DND-41 (cell line): ENCODE measurements at regions not wholly inside any gene's neighbourhood (a gene's known extent, or its start where the extent isn't known, plus 50 kb on each side); places are given as distances from the start of the nearest gene placed in this dataset.

ENCODE experiments used
- CTCF ChIP-seq: IDR thresholded peaks from 2 replicates; pipeline ENCODE4 v1.5.1; 2012; ENCODE audit warnings: borderline replicate concordance, low read length, moderate library complexity, mild to moderate bottlenecking; ENCODE audit not compliant: poor library complexity, severe bottlenecking; ENCODE audit errors: extremely low read depth
- EZH2 ChIP-seq: IDR thresholded peaks from 3 replicates; pipeline ENCODE4 v1.6.1; 2012; ENCODE audit warnings: borderline replicate concordance, low read depth, mild to moderate bottlenecking, moderate library complexity, low read length, inconsistent platforms; ENCODE audit not compliant: severe bottlenecking

- TF ChIP-seq CTCF (no peak), EZH2 (no peak)
These were observed 647.7 kb upstream of the ZNF804A start for GRCh38 chr2:183950673-183951072.
